ENCODE measurements at regions not wholly inside any gene's neighbourhood (a gene's known extent, or its start where the extent isn't known, plus 50 kb on each side); places are given as distances from the start of the nearest gene placed in this dataset.

DNA sequence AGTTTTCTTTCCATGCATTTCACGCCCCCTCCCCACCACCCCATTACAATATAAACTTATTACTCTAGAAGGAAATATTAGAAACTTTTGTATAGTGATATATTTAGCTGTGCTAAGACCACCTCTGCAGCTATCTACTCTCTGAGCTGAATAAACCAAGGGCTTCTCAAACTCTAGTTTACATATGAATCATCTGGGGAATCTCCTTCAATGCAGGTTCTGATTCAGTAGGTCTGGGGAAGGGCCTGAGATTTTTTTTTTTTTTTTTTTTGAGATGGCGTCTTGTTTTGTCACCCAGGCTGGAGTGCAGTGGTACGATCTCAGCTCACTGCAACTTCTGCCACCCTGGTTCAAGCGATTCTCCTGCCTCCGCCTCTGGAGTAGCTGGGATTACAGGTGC lies 67.6 kb upstream of the PRKG1 start:
- peaks cover 0 to 78% (median 25%) of the 10 kb centered on the region in 4 donors for H3K4me1 ChIP-seq

GRCh38 chr10:51007781-51008180 lies 66.5 kb upstream of the PRKG1 start:
- no peak overlapping the region for H3K4me3 ChIP-seq
- DNase-seq: no peak
- TF ChIP-seq, protein P1, sequence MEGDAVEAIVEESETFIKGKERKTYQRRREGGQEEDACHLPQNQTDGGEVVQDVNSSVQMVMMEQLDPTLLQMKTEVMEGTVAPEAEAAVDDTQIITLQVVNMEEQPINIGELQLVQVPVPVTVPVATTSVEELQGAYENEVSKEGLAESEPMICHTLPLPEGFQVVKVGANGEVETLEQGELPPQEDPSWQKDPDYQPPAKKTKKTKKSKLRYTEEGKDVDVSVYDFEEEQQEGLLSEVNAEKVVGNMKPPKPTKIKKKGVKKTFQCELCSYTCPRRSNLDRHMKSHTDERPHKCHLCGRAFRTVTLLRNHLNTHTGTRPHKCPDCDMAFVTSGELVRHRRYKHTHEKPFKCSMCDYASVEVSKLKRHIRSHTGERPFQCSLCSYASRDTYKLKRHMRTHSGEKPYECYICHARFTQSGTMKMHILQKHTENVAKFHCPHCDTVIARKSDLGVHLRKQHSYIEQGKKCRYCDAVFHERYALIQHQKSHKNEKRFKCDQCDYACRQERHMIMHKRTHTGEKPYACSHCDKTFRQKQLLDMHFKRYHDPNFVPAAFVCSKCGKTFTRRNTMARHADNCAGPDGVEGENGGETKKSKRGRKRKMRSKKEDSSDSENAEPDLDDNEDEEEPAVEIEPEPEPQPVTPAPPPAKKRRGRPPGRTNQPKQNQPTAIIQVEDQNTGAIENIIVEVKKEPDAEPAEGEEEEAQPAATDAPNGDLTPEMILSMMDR (IDR thresholded peaks at IDR 0.05): no peak
- peak overlapping the region in 1 of 2 donors; percentile 14 for H3K27ac ChIP-seq
- H3K9me3 ChIP-seq: no peaks in the 10 kb centered on the region
- no peaks in the 10 kb centered on the region for H3K36me3 ChIP-seq
- intact Hi-C loops (cut with DNase I; ENCODE audit: low total_unique reads): no loop called here
- H3K4me1 ChIP-seq: peaks cover 0 to 67% (median 21%) of the 10 kb centered on the region in 4 donors
- no peaks in the 10 kb centered on the region for H3K27me3 ChIP-seq

More for the DNA sequence above, 67.6 kb upstream of the PRKG1 start:
- no peak for DNase-seq
- Histone ChIP-seq H3K36me3 (no peaks in the 10 kb centered on the region), H3K27me3 (no peaks in the 10 kb centered on the region), H3K9me3 (no peaks in the 10 kb centered on the region), H3K4me3 (no peak overlapping the region), H3K27ac (peak overlapping the region; percentile 75 to 79)
- intact Hi-C loops (cut with DNase I; ENCODE audit: low total_unique reads): no loop called here
- TF ChIP-seq, protein P1 (IDR thresholded peaks at IDR 0.05): no peak

- Histone ChIP-seq H3K36me3 (no peaks in the 10 kb centered on the region), H3K9me3 (no peaks in the 10 kb centered on the region), H3K27me3 (no peaks in the 10 kb centered on the region), H3K27ac (peak overlapping the region in 1 of 2 donors; percentile 14), H3K4me3 (no peak overlapping the region), H3K4me1 (peaks cover 0 to 64% (median 19%) of the 10 kb centered on the region in 4 donors)
- DNase-seq: no peak
- TF ChIP-seq, protein P1 (IDR thresholded peaks at IDR 0.05): no peak
- intact Hi-C loops (cut with DNase I; ENCODE audit: low total_unique reads): no loop called here
Measured at GRCh38 chr10:51008346-51008745, 65.9 kb upstream of the PRKG1 start.

DNA sequence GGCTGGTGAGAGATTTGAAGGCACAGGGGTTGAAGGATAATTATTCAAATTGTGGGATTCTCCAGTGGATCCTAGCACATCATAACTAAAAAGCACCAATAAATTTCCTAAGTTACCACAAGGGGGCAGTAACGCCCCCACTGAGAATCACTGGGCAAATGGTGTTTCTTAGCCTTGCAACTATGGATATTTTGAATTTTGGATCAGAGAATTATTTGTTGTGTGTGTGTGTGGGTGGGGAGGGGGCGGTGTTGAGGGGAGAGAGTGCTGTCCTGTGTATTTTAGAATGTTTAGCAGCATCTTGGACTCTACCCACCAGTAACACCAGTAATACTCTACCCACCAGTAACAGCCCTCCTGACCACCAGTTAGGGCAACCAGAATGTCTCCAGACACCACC lies 63.3 kb upstream of the PRKG1 start:
- H3K4me3 ChIP-seq: no peak overlapping the region
- no peaks in the 10 kb centered on the region for H3K9me3 ChIP-seq
- H3K4me1 ChIP-seq: peaks cover 0 to 65% (median 19%) of the 10 kb centered on the region in 4 donors
- H3K36me3 ChIP-seq: no peaks in the 10 kb centered on the region
- peak overlapping the region in 1 of 2 donors; percentile 10 for H3K27ac ChIP-seq
- DNase-seq: no peak
- intact Hi-C loops (cut with DNase I; ENCODE audit: low total_unique reads): loop anchor here (5.0 kb wide), 1 partner anchor 36 kb away; no protein-coding TSS in a partner anchor
- TF ChIP-seq, protein P1 (IDR thresholded peaks at IDR 0.05): peak; percentile 80 to 81
- H3K27me3 ChIP-seq: no peaks in the 10 kb centered on the region

GRCh38 chr10:51012073-51012472 lies 62.2 kb upstream of the PRKG1 start:
- intact Hi-C loops (cut with DNase I; ENCODE audit: low total_unique reads): loop anchor here (5.0 kb wide), 1 partner anchor 35 kb away; no protein-coding TSS in a partner anchor
- H3K4me1 ChIP-seq: peaks cover 0 to 65% (median 16%) of the 10 kb centered on the region in 4 donors
- H3K27ac ChIP-seq: no peak overlapping the region
- H3K9me3 ChIP-seq: no peaks in the 10 kb centered on the region
- no peaks in the 10 kb centered on the region for H3K36me3 ChIP-seq
- no peak overlapping the region for H3K4me3 ChIP-seq
- H3K27me3 ChIP-seq: no peaks in the 10 kb centered on the region
- DNase-seq: no peak
- TF ChIP-seq, protein P1 (IDR thresholded peaks at IDR 0.05): no peak
